GM23338 (cell line): ENCODE measurements at regions not wholly inside any gene's neighbourhood (a gene's known extent, or its start where the extent isn't known, plus 50 kb on each side); places are given as distances from the start of the nearest gene placed in this dataset.

Experiments
- ATAC-seq: fragments of 200-7000 bp; cut with Tn5 transposase; 3 replicates; pipeline ENCODE4 v1.9.1; 2020
- DNase-seq: peaks from one replicate; pipeline ENCODE4 v3.0.0-alpha.2; 2015; ENCODE audit warnings: low spot score
- H2AFZ ChIP-seq: fragments of 200-600 bp; sonication (generic); 2 replicates; pipeline ENCODE4 v1.8.0; 2016; ENCODE audit warnings: antibody characterized with exemption, mild to moderate bottlenecking, moderate library complexity
- H3F3A ChIP-seq: fragments of 200-600 bp; sonication (generic); replicated peaks from 2 replicates; pipeline ENCODE4 v1.8.0; 2017; ENCODE audit warnings: antibody characterized with exemption, mixed run types, low read depth
- H3K27ac ChIP-seq: fragments of 200-600 bp; sonication (generic); 2 replicates; pipeline ENCODE4 v1.6.1; 2016; ENCODE audit warnings: low read depth
- H3K27me3 ChIP-seq: fragments of 200-600 bp; sonication (generic); 2 replicates; pipeline ENCODE4 v1.8.0; 2016; ENCODE audit warnings: mild to moderate bottlenecking, mixed run types, moderate library complexity; ENCODE audit not compliant: insufficient read depth
- H3K36me3 ChIP-seq: fragments of 200-600 bp; sonication (generic); 2 replicates; pipeline ENCODE4 v1.8.0; 2016; ENCODE audit warnings: mild to moderate bottlenecking; ENCODE audit not compliant: insufficient read depth
- H3K4me1 ChIP-seq: fragments of 200-600 bp; sonication (generic); 2 replicates; pipeline ENCODE4 v1.8.0; 2016; ENCODE audit warnings: mild to moderate bottlenecking, moderate library complexity; ENCODE audit not compliant: insufficient read depth
- H3K4me2 ChIP-seq: fragments of 200-600 bp; sonication (generic); 2 replicates; pipeline ENCODE4 v1.7.1; 2017; ENCODE audit warnings: mixed run types
- H3K4me3 ChIP-seq: fragments of 200-600 bp; sonication (generic); 2 replicates; pipeline ENCODE4 v1.6.1; 2016; ENCODE audit warnings: mixed run types
- H3K79me2 ChIP-seq: fragments of 200-600 bp; sonication (generic); replicated peaks from 2 replicates; pipeline ENCODE4 v1.8.0; 2017; ENCODE audit warnings: mild to moderate bottlenecking; ENCODE audit not compliant: insufficient read depth
- H3K9me2 ChIP-seq: fragments of 200-600 bp; sonication (generic); 2 replicates; pipeline ENCODE4 v1.8.0; 2017; ENCODE audit not compliant: insufficient read depth
- H4K20me1 ChIP-seq: fragments of 200-600 bp; sonication (generic); replicated peaks from 2 replicates; pipeline ENCODE4 v1.8.0; 2017; ENCODE audit warnings: mild to moderate bottlenecking; ENCODE audit not compliant: insufficient read depth
- H3K27ac Mint-ChIP-seq: 2 replicates; pipeline ENCODE4 v1.8.0; 2020; ENCODE audit warnings: inconsistent platforms, mild to moderate bottlenecking, moderate library complexity, mixed read lengths
- H3K27me3 Mint-ChIP-seq: 3 replicates; pipeline ENCODE4 v1.8.0; 2022; ENCODE audit warnings: low read depth, mild to moderate bottlenecking, moderate library complexity, mixed read lengths, inconsistent platforms; ENCODE audit not compliant: insufficient read depth, poor library complexity
- H3K36me3 Mint-ChIP-seq: 3 replicates; pipeline ENCODE4 v1.8.0; 2021; ENCODE audit warnings: low read depth, mild to moderate bottlenecking, inconsistent platforms, moderate library complexity, mixed read lengths
- H3K4me1 Mint-ChIP-seq: 3 replicates; pipeline ENCODE4 v1.8.0; 2020; ENCODE audit warnings: mild to moderate bottlenecking, inconsistent platforms, mixed read lengths
- H3K4me3 Mint-ChIP-seq: 3 replicates; pipeline ENCODE4 v1.8.0; 2021; ENCODE audit warnings: moderate library complexity, mild to moderate bottlenecking, inconsistent platforms, mixed read lengths
- H3K9me3 Mint-ChIP-seq: 3 replicates; pipeline ENCODE4 v1.8.0; 2020; ENCODE audit warnings: moderate library complexity, mild to moderate bottlenecking, inconsistent platforms, mixed read lengths
- CTCF ChIP-seq, 2 experiments: fragments of 200-600 bp in 1 of 2; sonication (generic) in 1 of 2; conservative IDR thresholded peaks; 2 replicates each; pipeline versions ENCODE4 v1.5.1 to v1.6.1; 2016 to 2017; ENCODE audit warnings: antibody characterized with exemption in 2 of 2, low read depth in 2 of 2, mild to moderate bottlenecking in 2 of 2, moderate library complexity in 1 of 2
- ETS1 ChIP-seq: IDR thresholded peaks from 2 replicates; pipeline ENCODE4 v1.6.1; 2016; ENCODE audit warnings: antibody characterized with exemption
- EZH2phosphoT487 ChIP-seq: fragments of 200-600 bp; sonication (generic); IDR thresholded peaks from one replicate; pipeline ENCODE4 v1.8.1; 2018; ENCODE audit warnings: antibody characterized with exemption; ENCODE audit not compliant: unreplicated experiment
- NANOG ChIP-seq: IDR thresholded peaks from 2 replicates; pipeline ENCODE4 v1.6.1; 2016; ENCODE audit warnings: antibody characterized with exemption, borderline replicate concordance
- ZNF114 ChIP-seq: fragments of 250-450 bp; sonication (Bioruptor Pico); IDR thresholded peaks from 2 replicates; pipeline ENCODE4 v1.5.0; 2020; ENCODE audit warnings: mild to moderate bottlenecking, moderate library complexity
- ZNF462 ChIP-seq: fragments of 250-450 bp; sonication (Bioruptor Pico); IDR thresholded peaks from 2 replicates; pipeline ENCODE4 v1.5.0; 2020; ENCODE audit warnings: mild to moderate bottlenecking, moderate library complexity

- Histone ChIP-seq H3K4me2 (no peak overlapping the region), H2AFZ (no peak overlapping the region), H3K9me2 (peaks cover 7% of the 10 kb centered on the region; the same call in 1 of the 2 replicates), H3K36me3 (no peaks in the 10 kb centered on the region), H3K4me3 (no peak overlapping the region), H3K27me3 (no peaks in the 10 kb centered on the region), H4K20me1 (no peaks in the 10 kb centered on the region), H3K79me2 (no peaks in the 10 kb centered on the region), H3K27ac (no peak overlapping the region), H3K4me1 (no peaks in the 10 kb centered on the region), H3F3A (no peaks in the 10 kb centered on the region)
- ATAC-seq (no peak), DNase-seq (no peak)
- Mint-ChIP-seq H3K9me3 (no peaks in the 10 kb centered on the region), H3K4me1 (no peaks in the 10 kb centered on the region), H3K36me3 (no peaks in the 10 kb centered on the region), H3K27me3 (peaks cover 2% of the 10 kb centered on the region), H3K27ac (no peak overlapping the region), H3K4me3 (no peak overlapping the region)
- TF ChIP-seq ZNF114 (CRISPR knock-in tag): no peak
- TF ChIP-seq EZH2phosphoT487: no peak
- TF ChIP-seq ETS1: no peak
- TF ChIP-seq ZNF462 (CRISPR knock-in tag): no peak
- no peak for TF ChIP-seq NANOG
- no peak for TF ChIP-seq CTCF (conservative IDR thresholded peaks at IDR 0.05; ENCODE audit: low read depth in 2 of 2)
Measured at GRCh38 chr1:182192966-182193365, 131.5 kb upstream of the ZNF648 start.
